ENCODE measurements at regions not wholly inside any gene's neighbourhood (a gene's known extent, or its start where the extent isn't known, plus 50 kb on each side); places are given as distances from the start of the nearest gene placed in this dataset.
"Not testable (repeated sequence)": the region's sequence is repeated elsewhere in the genome, so short reads cannot be mapped to it uniquely, and the experiment has no call there.

DNA sequence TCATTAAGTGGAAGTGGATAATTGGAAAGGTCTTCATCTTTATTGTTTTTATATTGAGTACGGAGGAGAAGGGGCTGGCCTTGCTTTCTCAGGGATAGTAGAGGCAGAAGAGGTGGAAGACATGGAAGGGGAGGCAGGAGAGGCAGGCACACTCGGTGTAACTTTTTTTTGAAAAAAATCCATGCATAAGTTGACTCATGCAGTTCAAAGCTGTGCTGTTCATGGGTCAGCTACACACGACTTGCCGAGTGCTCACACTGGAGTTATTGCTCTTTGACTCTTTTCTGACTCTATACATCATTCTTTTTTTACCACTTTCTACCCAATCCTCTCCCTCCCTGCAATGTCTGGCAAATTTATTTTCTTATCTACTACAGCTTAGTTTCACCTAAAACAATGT is 158.3 kb upstream of the AADAT start:
- no peak for DNase-seq

- no peak for DNase-seq
Observed at GRCh38 chr4:170247596-170247995, 157.8 kb upstream of the AADAT start.

- no peak for DNase-seq
Observed at GRCh38 chr4:170243662-170244288, 154.0 kb upstream of the AADAT start.

GRCh38 chr4:170242471-170242870 is 152.7 kb upstream of the AADAT start:
- DNase-seq, result no peak

DNA sequence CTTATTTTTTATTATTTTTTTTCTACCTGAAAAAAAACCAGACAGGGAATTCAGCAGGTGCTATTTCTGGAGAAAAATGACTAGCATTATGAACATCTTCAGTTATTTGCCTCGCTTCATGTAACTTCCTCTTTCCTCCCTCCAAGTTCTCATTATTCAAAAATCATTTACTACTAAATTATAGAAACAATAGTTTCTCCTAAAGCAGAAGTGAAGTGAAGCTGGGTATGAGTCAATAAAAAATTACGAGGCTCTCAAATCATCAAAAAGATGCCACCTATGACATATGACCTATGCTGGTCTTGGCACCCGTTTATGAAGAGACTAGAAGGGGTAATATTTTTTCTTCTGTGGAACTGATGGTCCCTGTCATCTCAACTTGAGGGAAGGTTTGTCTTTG is 145.0 kb upstream of the AADAT start:
- DNase-seq, result no peak

DNA sequence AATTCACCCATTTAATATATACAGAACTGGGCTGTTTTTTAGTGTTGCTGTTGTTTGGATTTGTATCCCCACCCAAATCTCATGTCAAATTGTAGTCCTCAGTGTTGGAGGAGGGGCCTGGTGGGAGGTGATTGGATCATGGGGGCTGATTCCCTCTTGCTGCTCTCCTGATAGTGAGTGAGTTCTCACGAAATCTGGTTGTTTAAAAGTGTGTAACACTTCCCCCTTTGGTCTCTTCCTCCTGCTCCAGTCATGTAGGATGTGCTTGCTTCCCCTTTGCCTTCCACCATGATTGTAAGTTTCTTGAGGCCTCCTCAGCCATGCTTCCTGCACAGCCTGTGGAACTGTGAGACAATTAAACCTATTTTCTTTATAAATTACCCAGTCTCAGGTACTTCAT is 141.6 kb upstream of the AADAT start:
- no peak for DNase-seq

- no peak for DNase-seq
Observed at GRCh38 chr4:170230242-170230641, 140.5 kb upstream of the AADAT start.

DNA sequence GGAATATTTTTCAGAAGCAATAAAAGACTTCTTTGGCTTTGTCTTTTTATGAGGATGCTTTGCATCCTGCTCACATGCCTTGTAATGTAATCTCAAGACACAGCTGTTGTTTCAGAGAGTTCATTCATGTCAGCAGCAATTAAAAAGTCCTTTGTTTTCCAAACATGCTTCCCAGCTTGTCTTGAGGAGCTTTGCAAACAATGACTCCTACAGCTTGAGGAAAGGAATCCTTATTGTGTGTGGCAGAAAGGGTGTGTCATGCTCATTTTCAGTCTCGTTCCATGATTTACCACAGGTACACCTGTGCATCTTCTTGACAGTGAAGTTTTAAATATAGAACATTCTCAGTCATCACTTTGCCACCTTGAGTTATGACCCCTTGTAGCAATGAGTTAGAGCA is 139.2 kb upstream of the AADAT start:
- DNase-seq, result no peak

DNA sequence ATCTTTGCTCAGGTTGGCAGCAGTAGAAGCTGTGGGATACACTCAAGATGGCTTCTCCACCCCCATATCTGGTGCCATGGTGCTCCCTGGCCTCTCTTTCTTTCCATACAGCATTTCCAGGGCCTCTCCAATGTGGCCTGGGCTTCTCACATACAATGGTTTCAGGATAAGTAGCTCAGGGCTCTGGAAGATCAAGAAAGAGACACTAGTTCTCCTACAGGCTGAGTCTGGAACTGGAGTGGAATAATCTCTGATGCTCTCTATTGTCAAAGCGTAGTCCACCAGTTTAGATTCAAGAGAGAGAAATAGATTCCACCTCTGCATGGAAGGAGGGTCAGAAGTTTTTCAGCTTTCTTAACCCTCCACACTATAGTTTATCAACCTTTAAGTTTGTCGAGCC is 138.2 kb upstream of the AADAT start:
- no peak for DNase-seq

DNA sequence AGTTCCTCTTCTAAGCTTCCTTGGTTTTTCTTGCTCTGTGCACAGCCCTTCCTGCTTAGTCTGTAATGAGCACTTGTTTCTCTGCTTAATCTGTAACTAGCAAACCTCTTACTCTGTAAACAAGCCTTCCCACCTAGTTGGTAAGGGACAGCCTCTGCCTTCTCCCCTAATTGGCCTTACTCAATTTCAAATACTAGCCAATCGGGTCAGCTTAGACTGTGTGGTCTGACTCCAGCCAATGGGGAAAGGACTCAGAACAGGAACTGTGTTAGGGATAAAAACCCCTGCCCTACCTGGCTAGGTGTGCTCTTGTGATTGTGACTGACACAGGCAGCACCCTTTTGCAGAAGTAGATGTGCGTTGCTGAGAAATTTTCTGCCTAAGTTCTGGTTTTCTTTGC is 136.5 kb upstream of the AADAT start:
- no peak for DNase-seq

- no peak for DNase-seq
Observed at GRCh38 chr4:170214731-170215130, 125.0 kb upstream of the AADAT start.

- DNase-seq, result no peak
Observed at GRCh38 chr4:170214101-170214500, 124.3 kb upstream of the AADAT start.

DNA sequence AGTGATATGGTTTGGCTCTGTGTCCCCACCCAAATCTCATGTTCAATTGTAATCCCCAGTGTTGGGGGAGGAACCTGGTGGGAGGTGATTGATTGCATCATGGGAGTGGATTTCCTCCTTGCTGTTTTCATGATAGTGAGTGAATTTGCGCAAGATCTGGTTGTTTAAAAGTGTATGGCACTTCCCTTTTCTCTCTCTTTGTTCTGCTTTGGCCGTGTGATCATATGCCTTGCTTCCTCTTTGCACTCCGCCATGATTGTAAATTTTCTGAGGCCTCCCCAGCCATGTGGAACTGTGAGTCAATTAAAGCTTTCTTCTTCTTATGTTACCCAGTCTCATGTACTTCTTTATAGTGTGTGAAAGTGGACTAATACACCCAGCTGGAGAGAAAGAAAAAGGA is 113.0 kb upstream of the AADAT start:
- DNase-seq, result no peak

DNA sequence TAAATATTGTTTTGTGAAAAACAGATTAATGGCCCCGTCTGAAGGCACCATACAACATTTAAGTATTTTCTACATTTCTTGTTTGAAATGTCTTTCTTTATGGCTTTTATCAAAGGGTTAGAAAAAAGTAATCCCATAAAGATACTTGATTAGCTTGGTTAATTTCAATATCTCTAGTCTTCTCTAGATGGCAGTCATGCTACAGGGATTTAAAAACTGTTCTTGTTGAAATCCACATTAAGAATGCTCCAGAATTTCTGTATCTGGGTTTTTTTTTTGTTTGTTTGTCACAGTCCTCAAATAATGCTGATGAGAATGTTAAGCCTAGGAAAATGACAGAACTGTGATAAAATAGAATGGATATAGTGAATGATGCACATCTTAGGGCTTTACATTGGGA is 109.0 kb upstream of the AADAT start:
- DNase-seq, result no peak

DNA sequence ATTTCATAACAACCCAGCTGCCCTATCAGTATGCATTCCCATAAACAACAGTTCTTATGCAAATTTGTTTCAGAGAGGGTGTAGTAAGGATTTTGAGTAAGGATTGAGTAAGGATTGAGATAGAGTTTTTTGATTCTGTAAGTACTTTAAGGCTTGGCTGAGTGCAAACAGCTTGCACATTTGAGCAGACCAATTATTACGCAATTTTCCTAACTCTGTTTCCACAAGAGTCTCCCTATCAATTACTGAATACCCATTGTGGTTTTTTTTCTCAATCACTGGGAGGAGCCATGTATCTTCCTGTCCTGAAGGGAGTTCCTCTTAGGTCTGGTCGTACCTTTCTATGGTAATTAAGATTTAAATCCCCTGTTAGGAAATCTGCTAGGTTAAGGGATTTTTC is 105.0 kb upstream of the AADAT start:
- DNase-seq, result not testable (repeated sequence)

GRCh38 chr4:170193496-170193895 is 103.7 kb upstream of the AADAT start:
- DNase-seq, result no peak

- no peak for DNase-seq
Observed at GRCh38 chr4:170190265-170190664, 100.5 kb upstream of the AADAT start.

DNA sequence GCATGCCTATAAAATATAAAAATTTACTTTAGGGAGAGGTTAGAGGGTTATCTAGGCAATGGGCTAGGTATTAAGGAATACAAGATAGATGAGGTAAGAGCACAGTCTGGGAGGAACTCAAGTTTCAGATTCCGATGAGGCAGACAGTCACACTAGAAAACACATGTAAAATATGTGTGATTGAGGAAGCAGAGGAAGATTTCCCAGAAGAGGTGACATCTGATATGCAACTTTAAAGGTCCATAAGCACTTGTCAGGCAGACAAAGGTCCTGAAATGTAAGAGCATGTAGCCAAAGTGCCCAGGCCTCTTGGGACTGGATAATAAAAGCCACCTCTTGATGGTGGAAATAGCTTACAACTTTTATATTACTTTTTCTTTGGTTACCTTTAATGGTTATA is 81.1 kb upstream of the AADAT start:
- no peak for DNase-seq

DNA sequence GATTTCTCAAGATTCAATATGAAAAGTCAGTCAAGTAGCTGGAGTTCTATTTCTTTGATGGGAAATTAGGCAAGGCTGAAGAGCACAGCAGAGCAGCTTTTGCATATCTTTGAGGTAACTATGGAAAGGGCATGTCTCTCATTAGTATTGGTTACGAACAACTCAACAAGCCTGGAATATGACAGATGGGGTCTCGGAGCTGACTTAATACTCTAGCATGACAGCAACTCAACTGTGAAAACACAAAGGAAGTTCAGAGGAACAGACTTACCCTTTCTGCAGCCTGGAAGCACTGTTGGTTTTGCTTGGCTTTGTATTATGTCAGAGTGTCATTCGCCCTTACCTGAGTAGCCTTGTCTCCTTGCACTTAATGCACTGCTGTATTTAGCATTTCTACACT is 79.9 kb upstream of the AADAT start:
- no peak for DNase-seq

DNA sequence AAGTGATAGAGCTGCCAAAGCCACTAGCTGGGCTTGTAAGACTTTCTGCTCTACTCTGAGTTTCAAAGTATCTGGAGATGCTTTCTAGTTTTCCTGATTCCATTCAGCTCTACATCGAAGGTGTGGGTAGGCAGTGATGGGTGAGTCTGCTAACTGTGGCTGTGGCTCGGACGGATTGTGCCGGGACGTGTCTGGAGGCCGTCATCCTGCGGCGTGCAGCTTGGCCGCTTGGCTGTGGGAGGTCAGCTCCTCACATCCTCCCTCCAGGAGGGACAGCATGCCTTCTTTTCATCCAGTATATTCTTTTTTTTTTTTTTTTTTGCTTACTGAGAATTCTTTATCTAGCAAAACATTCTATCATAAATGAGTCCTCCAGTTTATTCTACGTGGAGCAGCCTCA is 77.9 kb upstream of the AADAT start:
- no peak for DNase-seq

GRCh38 chr4:170166193-170166592 is 76.4 kb upstream of the AADAT start:
- not testable (repeated sequence) for DNase-seq

DNA sequence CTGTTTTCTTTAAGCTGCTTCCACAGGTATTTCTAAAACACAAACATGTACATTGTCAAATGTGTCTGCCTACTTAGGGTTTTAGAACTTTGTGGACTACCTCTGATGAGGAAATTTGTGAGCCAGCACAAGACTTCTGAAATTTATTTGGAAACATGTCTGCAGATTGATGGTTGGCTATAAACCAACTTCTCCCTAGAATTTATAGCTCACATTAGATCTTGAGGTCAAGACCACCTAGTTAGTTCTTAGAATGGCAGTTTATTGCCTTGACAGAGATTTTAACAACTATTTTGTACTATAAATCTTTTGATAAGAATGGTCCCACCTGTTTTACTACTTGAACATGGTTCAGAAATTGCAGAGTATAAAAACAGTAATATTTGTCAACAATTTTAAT is 72.7 kb upstream of the AADAT start:
- DNase-seq, result no peak

GRCh38 chr4:170157670-170158069 is 67.9 kb upstream of the AADAT start:
- no peak for DNase-seq

- no peak for DNase-seq
Observed at GRCh38 chr4:170145120-170145519, 55.4 kb upstream of the AADAT start.

DNA sequence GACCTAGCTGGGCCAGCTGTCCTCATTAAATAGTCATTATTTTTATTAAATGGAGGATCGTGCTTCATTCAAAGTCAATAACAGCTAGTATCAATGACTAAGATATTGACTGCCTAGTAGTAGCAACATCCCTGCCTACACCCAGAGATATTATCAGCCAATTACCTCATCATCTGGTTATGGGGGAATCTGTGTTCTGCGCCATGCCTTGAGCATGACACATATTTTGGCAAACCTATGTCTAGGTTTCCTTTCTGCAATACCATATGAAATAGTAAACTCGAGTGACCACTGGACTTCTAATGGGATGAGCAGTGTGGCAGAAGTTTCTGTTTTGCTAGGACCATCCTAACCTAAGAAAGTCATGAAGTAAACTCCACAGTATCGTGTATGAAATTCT is 50.0 kb upstream of the AADAT start:
- DNase-seq, result no peak

All from activated gamma-delta T cell (primary cell).